Stimulated activated CD4-positive, alpha-beta T cell treated with anti-CD3 and anti-CD28 coated beads, Interleukin-4, amount 100 ng/mL, for 4 hours (primary cell): ENCODE measurements at regions not wholly inside any gene's neighbourhood (a gene's known extent, or its start where the extent isn't known, plus 50 kb on each side); places are given as distances from the start of the nearest gene placed in this dataset.

Source experiments
- DNase-seq, 2 experiments: peaks; one replicate each; pipeline ENCODE4 v3.0.0-alpha.2; 2020

DNA sequence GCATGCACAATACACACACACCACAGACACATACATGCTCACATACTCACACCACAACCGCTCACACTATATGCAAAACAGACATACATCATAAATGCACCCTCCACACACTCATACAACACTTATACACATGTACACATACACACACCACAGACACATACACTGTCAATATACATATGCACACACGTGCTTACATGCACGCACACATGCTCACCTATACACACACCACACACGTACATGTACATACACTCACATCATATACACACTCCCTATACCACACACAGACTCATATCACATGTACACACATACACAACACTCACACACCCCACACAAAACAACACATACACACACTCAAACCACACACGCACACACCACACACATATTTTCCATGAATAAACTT lies 885.3 kb downstream of the TBC1D22A start:
- no peak for DNase-seq

DNA sequence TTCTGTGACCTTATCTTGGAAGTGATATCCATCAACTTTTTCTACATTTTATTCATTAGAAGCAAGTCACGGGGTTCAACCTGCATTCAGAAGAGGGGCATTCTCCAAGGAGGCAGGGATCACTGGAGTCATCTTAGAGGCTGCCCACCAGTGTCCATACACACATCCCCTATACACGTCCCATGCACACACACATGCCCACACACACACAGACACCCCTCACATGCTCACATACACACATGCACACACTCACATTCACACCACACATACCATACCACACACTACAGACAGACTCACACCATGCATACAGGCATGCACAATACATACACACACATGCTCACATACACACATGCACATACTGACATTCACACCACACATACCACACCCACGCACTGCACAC lies 884.7 kb downstream of the TBC1D22A start:
- DNase-seq: no peak

DNA sequence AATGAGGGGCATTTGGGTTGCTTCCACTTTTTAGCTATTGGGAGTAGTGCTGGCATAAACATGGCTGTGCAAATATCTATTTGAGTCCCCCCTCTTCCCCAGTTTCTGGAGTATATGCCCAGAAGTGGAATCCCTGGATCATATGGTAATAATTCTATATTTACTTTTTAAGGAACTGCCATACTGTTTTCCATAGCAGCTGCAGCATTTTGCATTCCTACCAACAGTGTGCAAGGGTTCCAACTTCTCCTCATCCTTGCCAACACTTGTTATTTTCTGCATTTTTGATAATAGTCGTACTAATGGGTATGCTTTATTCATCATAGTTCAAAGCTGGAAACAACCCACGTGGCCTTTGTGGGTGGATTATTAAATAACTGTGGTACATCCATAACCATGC lies 883.5 kb downstream of the TBC1D22A start:
- no peak for DNase-seq

DNA sequence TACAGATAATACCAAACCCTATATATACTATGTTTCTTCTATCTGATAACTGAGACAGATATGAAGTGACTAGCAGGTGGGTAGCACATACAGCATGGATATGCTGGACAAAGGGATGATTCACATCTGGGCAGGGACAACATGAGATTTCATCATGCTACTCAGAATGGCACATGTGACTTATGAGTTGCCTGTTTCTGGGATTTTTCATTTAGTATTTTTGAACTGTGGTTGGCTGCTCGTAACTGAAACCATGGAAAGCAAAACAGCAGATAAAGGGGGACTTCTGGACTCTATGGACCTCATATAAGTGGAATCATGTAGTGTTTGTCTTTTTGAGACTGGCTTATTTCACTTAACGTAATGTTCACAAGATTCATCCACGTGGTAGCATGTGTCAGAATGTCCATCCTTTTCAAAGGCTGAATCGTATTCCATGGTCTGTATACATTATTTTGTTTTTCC lies 883.0 kb downstream of the TBC1D22A start:
- DNase-seq: no peak

DNA sequence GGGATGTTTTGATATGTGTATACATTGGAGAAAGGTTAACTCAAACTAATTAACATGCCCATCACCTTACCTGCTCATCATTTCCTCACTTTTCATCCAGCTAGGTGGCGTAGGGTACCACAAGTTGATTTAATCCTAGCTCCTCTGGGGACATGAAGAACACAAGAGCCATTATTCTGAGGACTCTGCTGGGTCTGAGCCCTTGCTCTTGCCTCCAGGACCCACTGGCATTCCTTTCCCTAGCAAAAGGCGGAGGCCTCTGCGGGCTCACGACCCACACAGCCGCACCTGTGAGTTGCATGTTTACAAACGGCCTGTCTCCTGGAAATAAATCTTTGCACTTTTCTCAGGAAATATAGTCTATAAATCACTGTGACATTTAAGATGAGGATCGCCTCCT lies 871.9 kb downstream of the TBC1D22A start:
- DNase-seq: no peak

DNA sequence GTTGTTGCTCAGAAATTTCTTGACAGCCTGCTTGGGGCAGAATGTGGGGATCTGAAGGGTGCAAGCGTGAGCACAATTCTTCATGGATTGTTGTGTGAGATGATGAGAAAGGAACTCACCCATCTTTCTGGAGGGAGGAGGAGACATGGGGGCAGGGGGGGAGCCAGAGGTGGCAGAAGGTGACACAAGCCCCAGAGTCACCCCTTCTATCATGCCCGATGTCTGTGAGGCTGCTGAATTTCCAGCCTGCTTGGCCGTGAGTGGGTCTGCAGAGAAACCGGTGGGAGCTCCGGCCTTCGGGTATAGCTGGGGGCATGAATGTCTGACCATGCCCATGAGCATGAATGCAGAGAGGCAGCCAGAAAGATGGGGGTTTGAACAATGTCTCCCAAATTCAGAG lies 870.7 kb downstream of the TBC1D22A start:
- DNase-seq: no peak

DNA sequence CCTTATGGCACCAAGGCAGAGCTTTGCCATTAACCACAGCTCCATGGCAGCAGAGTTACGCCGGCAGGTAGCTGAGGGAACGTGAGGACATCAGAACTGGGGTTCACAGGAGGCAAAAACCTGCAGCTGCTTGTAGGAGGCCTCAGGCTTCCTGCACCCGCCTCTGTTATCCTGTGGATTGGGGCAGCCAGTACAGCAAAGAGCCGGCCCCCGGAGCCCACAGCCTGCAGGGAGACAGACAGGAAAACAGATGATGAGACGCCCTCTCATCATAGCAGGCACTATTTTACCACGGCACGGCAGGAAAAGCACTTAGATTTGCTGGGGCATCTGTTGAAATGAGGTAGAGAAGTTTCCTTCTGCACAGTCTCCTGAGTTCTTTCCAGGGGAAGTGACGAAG lies 870.3 kb downstream of the TBC1D22A start:
- no peak for DNase-seq

DNA sequence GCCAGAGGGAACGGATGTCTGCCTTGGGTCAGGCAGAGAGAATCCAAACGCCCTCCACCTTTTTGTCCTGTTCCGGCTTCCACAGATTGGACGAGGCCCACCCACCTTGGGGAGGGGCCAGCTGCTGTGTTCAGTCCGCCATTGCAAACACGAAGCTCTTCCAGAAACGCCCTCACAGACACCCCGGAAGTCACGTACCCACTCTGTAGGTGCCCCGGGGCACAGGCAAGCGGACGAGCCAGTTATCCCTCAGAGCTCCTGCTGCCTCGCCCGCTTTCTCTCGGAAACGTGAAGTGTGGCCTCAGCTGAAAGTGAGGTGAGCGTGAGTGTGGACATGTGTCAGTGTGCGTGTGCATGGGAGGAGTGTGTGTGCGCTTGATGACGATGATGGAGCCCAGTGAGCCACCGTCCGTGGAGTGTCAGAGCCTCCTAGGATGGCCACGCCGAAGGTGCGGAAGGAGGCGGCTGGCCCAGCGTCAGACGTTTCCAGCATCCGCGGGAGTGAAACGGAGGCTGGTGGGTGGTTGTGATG lies 869.2 kb downstream of the TBC1D22A start:
- no peak for DNase-seq

DNA sequence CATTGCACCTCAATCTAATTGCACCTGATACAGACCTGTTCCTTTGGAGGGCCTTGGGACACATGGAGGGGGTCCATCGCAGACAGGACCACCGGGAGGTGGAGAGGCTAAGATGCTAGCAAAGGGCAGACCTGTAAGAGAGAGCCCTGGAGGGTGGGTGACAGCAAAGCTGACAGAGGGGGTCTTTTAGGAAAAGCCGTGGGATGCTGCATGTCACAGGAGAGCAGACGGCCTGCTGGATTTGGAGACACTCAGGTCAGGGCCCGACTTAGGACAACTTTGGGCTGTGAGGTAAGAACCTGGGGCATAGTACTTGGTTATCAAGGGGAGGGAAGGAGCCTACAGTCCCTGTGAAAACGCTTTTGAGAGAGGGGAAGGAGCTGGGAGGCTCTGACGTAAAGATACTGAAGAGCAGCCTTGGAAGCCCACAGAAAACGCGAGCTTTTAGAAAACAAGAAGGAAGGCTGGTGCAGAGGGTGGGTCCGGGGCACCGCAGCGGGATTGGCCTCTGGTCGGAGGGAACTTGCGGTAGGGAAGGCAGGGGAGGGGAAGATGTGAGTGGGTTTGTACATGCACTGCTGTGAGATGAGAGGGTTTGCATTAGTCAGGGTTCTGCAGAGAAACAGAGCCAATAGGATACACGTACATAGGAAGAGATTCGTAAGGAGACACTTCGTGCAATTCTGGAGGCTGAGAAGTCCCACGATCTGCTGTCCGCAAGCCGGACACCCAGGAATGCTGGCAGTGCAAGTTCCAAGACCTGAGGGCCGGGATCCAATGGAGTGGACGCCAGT lies 868.5 kb downstream of the TBC1D22A start:
- no peak for DNase-seq

DNA sequence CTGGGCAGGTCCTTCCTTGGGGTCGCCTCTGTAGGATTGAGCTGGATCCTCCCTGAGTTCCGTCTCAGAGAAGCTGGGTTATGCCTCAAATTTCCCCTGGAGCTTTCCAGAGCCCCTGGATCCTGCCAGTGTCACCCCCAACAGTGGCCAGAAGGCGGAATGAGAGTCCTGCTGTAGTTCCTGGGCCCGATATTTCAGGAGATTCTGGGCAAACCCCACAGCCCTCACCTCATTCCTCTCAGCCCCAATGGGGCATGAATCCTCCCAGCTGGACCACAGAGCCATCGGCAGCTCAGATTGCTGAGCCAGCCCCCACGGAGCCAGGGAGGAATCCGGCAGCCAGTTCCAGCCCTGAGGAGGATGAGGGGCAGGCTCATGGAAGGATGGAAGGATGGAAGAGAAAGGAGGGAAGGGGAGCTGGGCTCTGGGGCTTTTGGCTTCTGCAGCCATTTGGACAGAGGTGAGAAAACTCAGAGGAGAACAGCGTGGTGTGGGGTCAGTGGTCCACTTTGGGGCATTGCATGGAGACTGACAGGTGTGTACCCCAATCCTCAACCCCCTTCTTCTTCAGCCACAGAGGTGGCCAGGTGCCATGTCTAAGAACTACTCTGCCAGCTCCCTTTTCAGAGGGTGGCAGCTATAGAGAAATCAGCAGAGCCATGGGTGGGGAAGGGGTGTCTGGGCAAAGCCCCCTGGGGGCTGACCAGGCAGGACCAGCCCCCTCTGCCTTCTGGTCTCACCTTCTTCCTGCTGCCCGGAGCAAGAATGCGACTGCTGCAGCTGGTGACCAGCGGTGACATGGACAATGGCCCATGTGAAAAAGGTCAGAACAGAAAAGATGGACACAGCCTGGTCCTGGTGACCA lies 867.6 kb downstream of the TBC1D22A start:
- no peak for DNase-seq

DNA sequence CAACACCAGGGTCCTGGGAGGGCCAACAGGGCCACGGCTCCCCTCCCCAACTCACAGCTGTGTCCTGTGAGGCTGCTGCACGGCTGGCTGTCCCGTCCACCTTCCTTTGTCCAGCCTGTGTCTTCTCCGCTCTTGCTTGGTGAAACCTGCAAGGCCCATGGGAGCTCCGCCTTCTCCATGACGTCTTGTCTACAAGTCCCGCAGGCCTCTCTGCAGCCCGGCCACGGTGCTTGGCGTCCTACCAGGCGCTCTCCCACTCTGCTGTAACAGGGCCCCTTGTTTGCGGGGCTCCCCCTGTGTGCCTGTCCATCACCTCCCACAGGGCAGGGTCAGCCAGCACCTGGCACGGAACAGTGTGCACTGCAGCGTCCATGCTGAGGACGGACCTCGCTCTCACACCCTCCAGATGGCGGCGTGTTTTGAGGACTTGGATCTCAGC lies 866.8 kb downstream of the TBC1D22A start:
- DNase-seq: no peak

DNA sequence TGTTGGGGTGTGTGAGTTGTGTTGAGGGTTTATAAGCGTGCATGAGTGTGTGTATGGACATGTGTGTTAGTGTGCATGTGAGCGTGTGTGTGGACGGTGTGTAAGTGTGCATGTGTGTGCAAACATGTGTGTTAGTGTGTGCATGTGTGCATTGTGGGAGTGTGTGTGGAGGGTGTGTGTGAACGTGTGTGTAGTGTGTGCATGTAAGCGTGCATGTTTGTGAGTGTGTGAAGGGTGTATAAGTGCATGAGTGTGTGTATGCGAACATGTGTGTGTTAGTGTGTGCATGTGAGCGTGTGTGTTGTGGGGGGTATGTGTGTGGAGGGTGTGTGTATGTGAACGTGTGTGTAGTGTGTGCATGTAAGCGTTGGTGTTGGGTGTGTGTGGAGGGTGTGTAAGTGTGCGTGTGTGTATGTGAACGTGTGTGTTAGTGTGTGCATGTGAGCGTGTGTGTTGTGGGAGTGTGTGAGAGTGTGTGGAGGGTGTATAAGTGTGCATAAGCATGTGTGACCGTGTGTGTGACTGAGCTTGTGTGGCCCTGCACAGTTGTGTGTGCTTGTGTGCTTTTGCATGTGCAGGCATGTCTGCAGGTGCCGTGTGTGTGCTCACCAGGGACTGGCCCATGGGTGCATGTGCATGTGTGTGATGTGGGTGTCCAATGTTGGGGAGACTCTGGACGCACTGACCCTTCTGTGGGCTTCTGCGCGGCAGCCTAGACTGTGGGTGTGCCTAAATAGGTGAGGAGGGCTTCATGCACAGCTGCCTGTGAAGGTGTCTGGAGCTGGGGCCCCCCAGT lies 866.2 kb downstream of the TBC1D22A start:
- no peak for DNase-seq

DNA sequence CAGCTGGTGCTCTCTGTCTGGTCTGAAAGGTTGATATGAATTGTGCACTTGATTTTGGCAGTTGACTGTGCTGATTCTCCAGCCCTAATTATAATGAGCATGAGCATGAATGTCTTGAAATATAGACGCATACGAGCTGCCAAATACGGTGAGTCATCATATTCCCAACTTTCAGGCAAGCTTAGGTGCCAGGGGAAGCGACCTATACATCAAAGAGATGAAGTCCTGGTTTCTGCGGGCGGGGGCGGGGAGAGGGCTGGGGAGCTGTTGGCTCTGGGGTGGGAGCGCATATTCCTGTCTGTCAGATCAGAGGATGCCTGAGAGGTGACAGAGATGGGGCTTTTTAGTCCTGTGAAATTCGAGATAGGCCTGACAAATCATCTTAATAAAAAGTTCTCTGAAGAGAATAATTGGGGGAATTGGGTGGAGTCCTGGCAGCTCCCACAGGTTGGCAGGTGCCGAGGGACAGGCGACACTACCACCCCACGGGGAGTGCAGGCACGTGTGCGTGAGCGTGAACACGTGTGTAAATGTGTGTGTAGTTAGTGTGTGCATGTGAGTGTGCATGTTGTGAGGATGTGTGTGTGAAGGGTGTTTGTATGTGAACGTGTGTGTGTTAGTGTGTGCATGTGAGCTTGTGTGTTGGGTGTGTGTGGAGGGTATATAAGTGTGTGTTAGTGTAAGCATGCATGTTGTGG lies 865.3 kb downstream of the TBC1D22A start:
- DNase-seq: no peak

DNA sequence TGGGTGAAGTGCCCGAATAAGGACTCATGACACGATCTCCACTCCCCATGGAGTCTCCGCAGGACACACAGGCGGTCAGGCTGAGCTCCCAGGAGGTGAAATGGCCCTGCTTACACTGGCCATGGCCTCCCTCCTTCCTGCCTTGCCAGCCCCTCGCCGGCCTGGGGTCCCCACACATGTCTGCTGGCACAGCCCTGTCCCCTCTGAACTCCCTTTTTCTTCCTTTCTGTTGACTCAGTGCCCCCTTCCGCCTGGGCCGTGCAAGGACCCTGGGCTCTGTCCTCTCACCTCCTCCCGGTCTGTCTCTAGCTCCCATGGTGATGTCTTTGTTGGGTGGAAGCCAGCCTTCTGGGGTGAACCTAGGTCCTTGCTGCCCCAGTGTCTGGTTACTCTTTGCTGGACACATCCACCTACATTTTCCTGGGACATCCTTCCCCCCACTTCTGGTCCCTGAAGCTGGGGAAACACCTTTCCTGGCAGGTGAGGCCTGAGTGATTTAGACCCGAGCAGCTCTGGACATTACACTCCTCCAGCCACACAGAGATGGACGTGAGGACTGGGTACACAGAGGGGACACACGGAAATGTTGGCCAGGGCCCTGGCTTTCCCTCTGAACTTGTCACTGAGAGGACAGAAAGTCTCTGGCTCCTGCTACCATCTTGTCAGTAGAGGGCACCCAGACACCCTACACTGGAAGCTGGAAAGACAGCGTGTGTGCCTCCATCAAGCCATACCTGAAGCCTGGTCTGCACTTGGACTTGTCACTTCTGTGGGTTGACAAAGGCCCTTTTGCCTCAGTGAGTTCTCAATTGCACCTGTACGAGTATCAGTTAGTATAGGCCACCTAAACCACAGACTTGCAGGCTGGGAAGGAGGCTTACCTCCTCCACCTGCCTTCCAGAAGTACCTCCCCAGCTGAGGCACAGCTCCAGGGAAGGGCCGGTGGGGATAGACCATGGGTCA lies 864.3 kb downstream of the TBC1D22A start:
- DNase-seq: no peak

DNA sequence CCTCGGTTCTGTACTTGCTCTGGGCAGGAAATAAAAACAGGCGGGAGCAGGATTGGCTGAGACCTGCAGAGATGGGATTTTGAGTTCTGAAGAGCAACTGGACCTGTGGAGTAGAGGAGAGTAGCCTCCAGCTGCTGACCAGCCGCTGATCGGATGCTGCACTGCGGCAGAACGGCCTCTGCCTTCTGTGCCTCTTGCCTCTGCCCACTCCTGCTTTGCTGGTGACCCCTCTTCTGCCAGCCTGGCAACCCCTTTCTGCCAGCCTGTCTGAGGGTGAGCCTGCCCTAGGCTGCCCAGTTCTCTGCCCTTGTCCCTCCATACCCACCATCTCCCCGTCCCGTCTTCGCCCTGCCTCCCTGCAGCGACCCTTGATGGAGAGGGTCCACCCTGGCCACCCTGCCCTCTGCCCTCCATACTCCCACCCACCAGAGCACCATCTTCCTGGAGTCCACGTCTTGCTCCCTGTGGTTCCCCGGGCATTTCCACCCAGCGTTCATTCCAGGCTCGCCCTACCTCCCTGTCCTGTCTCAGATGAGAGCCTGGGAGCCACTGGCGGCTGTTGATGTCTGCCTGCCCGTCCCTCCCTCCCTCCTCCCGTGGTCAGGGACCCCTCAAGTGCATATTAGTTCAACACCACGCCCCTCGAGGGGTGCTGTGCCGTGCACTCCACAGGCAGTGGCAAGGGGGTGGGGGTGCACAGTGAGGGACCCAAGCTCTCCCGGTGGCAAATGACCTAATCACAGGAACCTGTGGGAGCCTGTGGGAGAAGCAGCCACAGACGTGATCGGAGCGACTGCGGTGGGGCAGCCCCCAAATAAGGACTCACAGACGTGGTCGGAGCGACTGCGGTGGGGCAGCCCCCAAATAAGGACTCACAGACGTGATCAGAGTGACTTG lies 863.3 kb downstream of the TBC1D22A start:
- no peak for DNase-seq

DNA sequence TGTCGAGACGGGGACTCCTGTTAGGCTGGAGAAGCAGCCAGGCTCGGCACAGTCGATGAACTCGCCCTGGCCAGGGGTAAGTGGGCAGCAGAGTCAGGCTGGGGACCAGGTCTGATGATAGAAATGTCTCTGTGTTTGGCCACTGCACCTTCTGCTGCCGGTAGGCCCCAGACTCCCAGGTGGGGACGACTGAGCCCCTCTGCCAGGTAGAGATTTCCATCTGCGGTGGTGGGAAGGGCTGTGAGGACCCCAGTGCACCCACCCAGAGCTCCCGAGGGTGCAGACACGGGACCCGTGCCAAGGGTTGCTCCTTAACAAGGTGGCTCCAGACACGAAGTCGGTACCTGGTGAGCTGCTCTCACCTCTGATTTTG lies 862.5 kb downstream of the TBC1D22A start:
- DNase-seq: no peak

DNA sequence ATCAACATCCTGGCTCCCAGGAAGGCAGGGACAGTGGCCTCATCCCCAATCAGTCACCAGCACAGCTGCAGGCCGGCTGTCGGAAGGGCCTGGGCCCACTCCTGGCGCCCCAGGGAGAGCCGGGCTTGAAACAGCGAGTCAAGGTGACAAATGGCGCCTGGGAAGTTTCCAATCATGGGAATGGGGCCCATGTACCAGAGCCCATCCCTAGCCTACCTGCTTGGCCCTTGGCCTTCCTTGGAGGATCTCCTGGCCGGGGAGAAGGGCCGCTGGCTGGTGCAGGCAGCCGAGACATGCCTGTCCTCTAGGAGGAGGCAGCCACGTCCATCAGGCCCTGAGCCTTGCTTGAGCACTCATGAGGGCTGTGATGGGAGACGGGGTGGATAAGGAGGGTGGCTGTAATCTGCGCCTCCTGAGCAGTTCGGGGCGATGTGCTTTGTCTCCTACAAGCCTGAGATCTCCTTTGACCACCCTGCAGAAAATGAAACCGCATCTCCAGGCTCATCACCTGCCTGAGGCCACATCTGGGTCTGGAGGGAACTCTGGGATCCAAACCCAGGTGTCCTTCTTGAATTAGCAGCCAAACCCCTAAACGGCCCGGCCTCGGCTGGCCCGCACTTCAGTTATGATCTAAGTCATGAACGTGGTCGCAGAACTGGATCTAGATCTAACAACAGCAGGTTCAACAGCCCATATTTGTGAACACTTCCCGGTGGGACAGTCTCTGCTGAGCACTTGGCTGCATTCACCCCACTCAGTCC lies 862.0 kb downstream of the TBC1D22A start:
- no peak for DNase-seq

DNA sequence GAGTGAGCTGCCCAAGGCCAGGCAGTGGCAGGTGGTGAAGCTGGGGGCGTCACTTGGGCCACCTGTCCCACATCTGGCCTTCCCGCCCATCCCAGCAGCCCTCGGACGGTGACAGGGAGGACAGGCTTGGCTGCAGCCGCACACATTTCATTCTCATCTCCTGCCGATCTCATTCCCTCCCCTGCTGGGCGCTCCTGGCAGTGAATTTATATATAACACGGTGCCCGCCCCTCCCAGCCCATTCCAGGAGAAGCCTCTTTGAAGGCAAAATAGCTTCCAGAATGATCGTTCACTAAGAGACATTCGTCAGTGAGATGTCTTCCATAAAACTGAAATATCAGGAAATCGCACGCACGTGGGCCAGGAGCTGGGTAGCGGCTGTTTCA lies 861.3 kb downstream of the TBC1D22A start:
- no peak for DNase-seq

DNA sequence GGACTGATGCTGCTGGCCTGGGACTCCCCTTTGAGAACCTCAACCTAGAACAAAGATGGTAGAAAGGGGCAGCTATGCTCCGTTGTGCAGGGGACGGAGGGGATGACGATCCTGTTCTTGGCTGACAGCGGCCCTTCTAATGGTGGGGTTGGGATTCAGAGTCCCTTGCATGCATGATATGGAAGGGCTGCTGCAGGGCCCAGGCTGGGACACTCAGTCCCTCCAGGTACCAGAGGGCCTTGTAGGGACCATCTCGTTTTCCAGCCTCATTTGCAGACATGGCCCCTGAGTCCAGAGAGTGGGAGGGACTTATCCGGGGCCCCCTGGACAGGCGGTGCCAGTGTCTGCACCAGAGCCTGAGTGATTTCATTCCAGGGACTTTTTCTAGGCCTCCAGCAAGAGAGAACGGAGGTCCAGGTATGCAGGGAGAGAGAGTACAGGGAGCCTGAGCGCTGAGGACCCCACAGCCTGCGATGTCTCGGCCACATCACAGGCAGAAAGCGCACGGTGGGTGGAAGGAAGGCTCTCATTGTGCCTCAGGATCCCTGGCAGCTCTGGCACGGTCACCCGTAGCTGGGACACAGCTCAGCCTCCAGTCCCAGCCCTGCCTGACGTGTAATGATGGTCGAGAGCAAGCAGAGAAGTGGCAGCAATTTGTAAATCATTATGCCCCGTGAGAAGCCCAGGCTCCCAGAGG lies 860.8 kb downstream of the TBC1D22A start:
- no peak for DNase-seq
